ENCODE measurements at regions not wholly inside any gene's neighbourhood (a gene's known extent, or its start where the extent isn't known, plus 50 kb on each side); places are given as distances from the start of the nearest gene placed in this dataset.

DNA sequence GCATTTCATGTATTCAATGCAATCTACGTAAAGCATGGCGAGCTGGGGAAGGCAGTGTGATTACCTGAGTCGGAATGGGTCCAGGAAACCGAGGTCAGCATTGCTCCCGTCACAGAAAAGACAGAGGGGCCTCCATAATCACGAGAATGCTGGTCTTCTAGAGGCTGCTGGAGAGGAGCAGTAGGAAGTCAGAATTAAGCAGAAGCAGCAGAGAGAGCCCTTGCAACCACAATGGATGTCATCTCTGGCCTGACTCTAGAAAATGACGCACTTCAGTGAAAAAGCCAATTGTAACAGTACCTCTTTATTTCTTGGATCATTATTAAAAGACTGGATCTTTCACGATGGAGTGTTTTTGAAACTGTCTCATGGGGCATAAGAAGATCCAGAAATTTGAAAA lies 69.5 kb upstream of the FOXN3 start:
- TF ChIP-seq POLR2AphosphoS5 (IDR thresholded peaks at IDR 0.05), result no peak
- TF ChIP-seq, protein P1, sequence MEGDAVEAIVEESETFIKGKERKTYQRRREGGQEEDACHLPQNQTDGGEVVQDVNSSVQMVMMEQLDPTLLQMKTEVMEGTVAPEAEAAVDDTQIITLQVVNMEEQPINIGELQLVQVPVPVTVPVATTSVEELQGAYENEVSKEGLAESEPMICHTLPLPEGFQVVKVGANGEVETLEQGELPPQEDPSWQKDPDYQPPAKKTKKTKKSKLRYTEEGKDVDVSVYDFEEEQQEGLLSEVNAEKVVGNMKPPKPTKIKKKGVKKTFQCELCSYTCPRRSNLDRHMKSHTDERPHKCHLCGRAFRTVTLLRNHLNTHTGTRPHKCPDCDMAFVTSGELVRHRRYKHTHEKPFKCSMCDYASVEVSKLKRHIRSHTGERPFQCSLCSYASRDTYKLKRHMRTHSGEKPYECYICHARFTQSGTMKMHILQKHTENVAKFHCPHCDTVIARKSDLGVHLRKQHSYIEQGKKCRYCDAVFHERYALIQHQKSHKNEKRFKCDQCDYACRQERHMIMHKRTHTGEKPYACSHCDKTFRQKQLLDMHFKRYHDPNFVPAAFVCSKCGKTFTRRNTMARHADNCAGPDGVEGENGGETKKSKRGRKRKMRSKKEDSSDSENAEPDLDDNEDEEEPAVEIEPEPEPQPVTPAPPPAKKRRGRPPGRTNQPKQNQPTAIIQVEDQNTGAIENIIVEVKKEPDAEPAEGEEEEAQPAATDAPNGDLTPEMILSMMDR (IDR thresholded peaks at IDR 0.05), result no peak

Data from suprapubic skin (tissue), 3 donors.